HG03342 (cell line): ENCODE measurements at regions not wholly inside any gene's neighbourhood (a gene's known extent, or its start where the extent isn't known, plus 50 kb on each side); places are given as distances from the start of the nearest gene placed in this dataset.

Experiments used
- ATAC-seq: cut with Tn5 transposase; IDR thresholded peaks from one replicate; pipeline ENCODE4 v1.9.1; 2021; ENCODE audit warnings: mild to moderate bottlenecking, moderate library complexity; ENCODE audit not compliant: unreplicated experiment

DNA sequence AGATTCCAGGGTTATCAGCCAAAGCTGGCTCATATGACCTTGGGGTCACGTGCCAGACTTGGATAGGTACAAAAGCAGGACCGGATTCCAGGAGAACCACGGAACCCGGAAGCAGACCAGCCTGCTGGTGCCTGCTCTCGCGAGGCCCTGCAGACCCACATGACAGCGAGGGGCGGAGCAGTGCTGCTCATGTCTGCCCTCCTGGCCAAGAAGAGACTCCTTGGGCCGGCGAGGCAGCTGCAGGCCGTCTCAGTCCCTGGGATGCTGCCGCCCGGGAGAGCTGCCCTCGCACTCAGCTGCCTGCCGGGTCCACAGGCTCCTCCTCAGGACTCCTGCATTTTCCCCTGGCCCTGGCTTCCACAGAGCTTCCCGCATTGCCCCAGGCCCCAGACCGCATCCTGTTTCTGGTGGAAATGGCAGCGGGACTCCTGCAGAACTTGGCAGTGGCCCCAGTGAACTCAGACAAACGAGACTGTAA is 739.5 kb downstream of the SOCS6 start:
- no peak for ATAC-seq

- ATAC-seq = no peak
Measured at GRCh38 chr18:71027531-71027930, 738.7 kb downstream of the SOCS6 start.

DNA sequence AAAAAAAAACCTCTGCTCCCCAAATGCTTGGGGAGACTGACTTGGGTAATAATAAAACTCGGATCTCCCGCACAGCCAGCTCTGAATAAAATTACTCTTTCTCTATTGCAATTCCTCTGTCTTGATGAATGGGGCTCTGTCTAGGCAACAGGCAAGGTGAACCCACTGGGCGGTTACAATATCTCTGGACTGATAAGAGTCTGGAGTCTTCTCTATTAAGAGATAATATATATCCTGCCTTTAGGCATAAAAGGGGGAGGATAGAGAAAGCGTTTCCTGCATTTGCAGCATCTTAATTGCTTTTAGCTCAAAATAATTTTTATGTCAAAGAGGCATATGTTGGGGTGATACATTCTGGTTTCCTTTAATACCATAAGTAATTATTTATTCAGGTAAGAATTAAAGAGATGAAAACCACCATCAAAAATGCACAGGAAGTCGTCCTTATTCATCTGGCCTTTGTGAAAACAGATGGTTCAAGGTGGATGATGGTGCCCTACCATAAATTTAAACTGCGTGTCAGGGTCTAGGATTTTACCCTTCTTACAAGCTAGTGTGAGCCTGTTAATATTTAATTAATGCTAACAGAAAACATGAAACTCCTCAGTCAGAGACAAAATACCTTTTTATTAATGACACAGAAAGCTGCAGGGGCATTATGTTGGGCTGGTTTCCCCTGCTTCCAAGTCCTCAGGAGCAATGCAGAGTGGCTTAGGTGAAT is 736.8 kb downstream of the SOCS6 start:
- no peak for ATAC-seq

GRCh38 chr18:71022389-71022788 is 733.5 kb downstream of the SOCS6 start:
- no peak for ATAC-seq

DNA sequence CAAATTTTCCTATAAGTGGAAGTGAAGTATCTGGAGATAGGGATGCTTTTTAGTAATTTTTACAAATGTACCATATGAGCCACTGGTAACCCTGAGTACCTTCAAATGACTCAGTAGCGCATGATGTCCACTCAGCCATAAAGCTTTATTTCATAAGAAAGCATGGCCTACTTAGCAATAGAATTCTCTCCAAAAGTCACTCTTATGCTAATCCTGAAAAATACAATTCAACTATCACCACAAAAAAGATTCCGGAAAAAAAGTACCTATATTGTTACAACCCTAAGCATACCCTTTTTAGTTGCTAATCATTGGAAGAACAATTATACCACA is 732.2 kb downstream of the SOCS6 start:
- no peak for ATAC-seq

DNA sequence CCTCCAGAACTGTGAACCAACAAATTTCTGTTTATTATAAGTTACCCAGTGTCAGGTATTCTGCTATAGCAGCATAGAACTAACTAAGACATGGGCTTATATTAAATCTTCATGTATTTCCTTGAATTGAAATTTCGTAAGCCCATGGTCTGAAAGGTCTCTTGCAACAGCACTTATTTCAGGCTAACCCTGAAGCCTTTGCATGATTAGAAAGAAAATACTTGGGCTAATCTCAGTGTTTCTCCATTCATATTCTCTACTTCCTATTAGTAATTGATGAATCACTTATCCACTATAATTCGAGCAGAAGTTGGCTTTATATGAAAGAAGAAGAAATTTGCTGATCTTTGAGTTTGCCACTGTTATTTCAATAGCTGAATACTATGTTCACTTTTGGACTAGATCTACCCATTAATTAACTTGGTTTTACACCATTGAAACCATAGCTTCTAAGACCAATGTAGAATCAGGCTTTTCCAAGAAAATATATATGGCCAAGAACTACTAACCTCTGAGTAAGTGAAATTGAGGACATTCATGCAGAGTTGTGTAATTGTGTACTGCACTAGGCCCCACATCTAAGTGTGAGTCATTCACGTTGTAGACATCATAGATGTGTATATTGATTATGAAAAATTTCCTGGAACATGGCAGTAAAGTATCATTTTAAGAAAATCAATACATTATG is 731.6 kb downstream of the SOCS6 start:
- ATAC-seq = no peak

GRCh38 chr18:71018816-71019215 is 730.0 kb downstream of the SOCS6 start:
- ATAC-seq = no peak

DNA sequence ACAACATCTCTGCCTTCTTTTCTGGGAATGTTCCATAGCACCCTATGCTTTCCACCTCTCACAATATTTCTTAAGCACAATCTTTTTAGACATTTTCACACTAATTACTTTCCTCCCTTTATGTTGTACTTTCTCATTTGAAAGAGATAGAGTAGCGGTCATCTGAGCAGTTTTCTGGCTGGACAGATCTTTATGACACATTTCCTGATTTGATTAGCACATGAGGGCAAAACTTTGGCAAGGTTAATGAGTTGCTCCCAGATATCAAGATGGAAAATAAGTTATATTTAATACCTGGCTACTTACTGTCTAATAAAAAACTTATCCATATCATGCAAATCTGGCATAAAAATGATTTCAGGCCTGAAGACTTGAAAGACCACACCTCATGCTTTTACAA is 723.9 kb downstream of the SOCS6 start:
- no peak for ATAC-seq

- no peak for ATAC-seq
Measured at GRCh38 chr18:71011389-71011788, 722.5 kb downstream of the SOCS6 start.

- ATAC-seq = no peak
Measured at GRCh38 chr18:71008257-71008656, 719.4 kb downstream of the SOCS6 start.

- ATAC-seq = no peak
Measured at GRCh38 chr18:71001597-71001996, 712.8 kb downstream of the SOCS6 start.

DNA sequence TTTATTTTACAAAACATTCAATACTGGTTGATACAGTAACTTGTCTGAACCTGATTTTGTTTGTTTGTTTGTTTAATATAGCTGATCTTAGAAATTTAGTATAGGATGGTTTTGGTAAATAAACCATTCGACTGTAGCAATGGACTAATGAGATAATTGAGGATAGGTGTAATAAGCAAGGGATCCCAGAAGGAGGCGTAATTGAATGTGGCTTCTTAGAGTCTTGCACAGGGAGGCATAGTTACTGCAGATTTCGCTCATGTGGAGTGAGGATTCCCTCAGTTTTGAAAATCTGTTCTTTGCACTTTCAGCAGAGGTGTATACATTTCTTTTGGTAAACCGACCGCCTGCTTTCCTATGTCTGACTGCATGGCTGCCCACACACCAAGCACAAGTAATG is 709.6 kb downstream of the SOCS6 start:
- ATAC-seq = no peak

GRCh38 chr18:70994116-70994515 is 705.3 kb downstream of the SOCS6 start:
- ATAC-seq = no peak

DNA sequence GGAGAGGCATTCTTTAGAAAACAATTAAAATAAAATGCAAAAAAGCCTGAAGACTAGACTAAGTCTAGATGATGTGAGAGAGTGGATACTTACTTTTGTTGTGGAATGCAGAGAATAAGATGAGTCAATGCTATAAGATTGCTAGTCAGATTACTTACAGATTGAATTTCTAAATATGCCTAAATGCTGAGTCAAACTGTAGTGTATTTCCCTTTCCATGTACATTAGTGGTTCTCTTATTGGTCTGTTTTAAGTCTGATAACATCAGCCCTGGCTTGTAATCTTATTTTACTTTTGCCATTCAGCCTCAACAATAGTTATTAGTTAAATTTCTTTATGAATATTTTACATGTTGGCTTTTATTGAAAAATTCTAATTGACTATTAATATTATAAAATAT is 702.7 kb downstream of the SOCS6 start:
- ATAC-seq = no peak

- ATAC-seq = no peak
Measured at GRCh38 chr18:70985948-70986347, 697.1 kb downstream of the SOCS6 start.

GRCh38 chr18:70982292-70982691 is 693.4 kb downstream of the SOCS6 start:
- no peak for ATAC-seq

GRCh38 chr18:70981400-70982140 is 692.7 kb downstream of the SOCS6 start:
- ATAC-seq = no peak

DNA sequence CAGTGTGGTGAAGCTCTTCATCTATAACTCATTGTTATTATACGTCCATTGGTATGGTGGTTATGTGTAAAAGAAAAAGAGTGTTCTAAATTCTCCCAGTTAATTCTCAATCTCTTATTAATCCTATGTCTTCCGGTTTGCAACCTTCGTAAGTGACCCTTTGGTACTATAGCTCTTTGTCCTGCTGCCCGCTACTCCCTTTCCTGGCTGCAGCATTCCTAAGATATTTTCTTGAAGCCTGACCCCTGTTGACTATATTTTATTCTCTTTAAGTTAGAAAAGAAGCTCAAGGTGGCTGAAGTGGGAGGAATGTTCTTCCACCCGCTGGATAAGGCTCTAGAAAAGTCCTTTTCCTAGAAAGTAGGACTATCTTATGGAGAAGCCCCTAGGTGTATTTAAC is 684.8 kb downstream of the SOCS6 start:
- no peak for ATAC-seq

DNA sequence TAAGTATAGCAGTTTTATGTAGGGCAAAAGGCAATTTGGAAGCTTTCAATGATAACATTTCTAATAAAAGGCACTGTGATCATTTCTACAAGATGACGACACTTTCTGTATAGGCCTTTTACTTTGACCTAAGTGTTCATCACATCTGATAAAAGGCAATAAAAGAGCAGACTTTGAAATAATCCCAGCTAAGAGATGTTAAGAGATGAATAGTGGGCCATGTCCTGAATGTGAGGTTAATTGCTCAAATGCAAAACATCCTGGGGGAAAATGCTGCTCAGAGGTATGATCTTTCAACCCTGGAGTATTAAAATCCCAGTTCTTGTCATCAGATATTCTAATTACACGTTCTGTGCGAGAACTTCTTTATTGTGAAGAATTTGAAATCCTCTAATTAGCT is 677.6 kb downstream of the SOCS6 start:
- ATAC-seq = no peak

DNA sequence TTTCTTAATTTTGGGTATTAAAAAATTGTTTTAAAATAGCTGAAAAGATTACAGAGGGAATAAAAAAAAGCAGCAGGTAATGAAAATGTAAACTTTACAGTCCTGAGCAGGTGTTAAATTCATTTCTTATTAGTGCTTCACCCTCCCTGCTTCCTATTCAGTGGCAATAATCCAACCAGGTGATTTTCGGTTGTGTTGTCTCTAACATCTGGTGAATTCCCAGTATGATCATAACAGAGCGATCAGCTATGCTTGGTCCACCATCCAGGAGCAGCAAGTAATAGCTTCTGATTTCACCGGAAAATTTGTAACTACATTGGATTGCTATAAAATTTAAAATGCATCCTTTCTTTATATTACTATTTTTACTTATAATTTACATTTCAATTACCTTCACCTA is 673.1 kb downstream of the SOCS6 start:
- ATAC-seq = no peak

GRCh38 chr18:70956554-70956953 is 667.7 kb downstream of the SOCS6 start:
- ATAC-seq = no peak

GRCh38 chr18:70936160-70936559 is 647.3 kb downstream of the SOCS6 start:
- no peak for ATAC-seq
